Right renal pelvis (tissue), 4 donors: ENCODE measurements at regions not wholly inside any gene's neighbourhood (a gene's known extent, or its start where the extent isn't known, plus 50 kb on each side); places are given as distances from the start of the nearest gene placed in this dataset.
"Not testable (repeated sequence)": the region's sequence is repeated elsewhere in the genome, so short reads cannot be mapped to it uniquely, and the experiment has no call there.

Experiments used
- DNase-seq, 4 donors: peaks; one replicate each; pipeline ENCODE4 v3.0.0-alpha.2; 2013; ENCODE audit warnings: low read depth in 4 of 4, low spot score in 3 of 4, missing footprints in 1 of 4

DNA sequence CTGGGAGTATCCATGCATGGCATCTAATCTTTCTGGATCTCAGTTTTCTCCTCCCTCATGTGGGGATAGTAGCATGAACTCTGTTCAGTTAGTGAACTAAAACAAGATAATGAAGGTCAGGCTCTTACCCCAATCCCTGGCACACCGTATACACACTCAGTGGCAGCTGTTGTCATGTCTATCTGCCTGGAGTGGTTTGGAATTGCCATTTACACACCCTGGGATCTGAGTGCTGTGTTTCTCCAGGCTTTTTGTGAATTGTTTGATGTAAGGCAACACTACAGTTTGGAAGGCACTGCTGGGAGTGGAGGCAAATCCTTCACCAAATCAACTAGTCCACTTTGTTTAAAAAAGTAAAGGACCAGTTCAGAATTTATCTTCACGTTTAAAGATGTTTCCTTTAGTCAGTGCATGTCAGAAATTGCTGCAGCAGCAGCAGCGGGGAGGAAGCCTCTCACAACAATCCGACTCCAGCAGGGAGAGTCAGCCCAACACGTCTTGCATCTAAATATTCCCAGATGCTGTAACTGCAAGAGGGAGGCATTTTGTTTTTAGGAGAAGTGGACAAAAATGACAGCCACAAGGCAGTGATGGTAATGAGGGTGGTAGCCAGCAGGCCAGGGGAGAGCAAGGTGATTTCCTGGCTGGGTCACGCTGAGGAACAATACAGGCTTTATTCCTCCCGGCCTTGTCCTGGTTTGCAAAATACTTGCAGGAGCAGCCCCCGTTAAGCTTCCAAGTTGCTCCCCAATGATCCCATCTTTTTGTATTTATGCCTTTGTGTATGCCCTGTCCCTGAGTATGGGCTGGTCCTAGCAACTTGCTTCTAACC lies 128.5 kb upstream of the LRIG1 start:
- no peak for DNase-seq

DNA sequence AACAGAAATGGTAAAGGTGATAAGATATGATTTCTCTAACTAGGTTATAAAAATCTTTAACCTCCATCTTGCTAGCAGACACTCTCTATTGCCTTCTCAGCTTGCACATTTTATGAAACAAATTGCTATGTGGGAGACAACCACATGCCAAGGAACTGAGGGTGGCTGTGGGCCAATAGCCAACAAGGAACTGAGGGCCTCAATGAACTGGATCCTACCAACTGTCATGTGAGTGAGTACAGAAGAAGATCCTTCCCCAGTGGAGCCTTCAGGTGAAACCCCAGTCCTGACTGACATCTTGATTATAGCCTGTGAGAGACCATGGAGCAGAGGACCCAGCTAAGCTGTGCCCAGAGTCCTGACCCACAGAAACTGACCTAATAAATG lies 129.2 kb upstream of the LRIG1 start:
- DNase-seq, result no peak

DNA sequence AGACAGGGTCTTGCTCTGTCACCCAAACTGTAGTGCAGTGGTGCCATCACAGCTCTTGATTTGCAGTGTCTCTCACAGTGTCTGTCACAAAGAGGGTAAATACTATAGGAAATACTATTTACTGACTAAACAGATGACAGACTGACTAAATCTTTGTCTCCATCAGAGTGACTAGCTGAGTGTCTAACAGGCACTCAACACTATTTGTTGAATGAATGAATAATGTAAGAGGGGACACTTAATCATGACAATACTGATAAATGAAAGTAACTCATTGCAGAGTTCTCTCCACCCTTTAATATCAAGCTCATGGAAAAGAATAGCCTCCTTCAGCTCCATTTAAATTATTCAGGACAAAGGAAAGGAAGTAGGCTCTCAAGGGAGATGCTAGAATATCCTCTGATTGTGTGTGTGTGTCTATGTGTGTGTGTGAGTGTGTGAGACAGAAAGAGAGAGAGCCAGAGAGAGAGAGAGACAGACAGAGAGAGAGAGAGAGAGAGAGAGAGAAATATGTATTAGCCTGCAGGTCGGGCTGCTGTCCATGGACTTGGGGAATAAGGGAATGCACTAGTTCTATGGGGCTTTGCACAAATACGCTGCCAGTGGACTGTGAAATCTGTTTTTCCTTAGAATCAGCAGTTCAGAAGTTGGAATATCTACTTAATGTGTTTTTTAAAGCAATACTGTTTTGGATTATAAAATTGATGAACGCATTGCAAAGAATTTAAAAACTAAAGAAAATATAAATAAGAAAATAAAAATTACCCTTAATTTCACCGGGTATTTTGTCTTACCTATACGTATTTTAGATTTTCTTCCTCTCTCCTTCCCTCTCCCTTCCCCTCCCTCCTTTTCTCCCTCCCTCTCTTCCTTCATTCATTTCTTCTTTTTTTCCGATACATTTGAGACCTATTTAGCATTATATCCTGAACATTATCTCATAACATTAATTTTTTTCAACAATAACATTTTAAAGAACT lies 132.9 kb upstream of the LRIG1 start:
- DNase-seq, result no peak

DNA sequence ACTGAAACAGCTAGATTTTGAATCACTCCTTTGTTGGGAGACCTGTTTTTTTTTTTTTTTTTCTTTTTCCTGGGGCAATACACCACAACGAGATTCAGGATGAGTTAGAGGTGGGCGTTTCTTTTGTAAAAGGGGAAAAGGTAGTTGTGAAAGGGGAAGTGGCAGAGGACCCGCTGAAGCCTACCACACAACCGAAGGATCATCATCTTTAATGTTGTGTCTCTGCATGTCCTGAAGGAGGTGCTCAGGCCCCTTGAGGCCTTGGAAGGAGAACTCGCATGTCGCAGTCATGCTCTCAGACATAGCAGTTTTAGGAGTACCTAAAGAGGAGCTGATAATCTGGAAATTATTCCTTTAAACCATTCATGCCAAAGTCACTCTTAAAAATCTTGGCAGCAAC lies 137.9 kb upstream of the LRIG1 start:
- no peak for DNase-seq

DNA sequence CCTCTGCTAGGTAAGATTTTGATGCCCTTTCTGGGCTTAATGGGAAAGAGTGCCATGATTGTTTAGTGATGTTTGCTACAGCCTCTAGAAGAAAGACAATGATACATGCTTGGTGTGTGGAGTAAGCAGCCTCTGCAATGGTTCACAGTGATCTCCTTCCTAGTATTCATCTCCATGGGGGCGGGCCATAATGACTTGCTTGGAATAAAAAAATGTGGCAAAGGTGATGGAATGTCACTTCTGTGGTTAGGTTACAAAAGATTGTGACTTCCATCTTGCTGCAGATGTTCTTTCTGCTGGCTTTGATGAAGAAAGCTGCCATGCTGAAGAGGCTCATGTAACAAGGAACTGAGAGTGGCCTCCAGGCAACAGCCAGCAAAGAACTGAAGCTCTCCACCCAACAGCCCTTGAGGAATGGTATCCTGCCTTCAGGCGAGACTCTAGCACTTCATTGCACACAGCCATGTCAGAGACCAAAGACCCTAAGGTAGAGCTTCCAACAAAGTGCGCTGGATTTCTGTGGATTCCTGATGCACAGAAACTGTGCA lies 139.1 kb upstream of the LRIG1 start:
- DNase-seq, result no peak

DNA sequence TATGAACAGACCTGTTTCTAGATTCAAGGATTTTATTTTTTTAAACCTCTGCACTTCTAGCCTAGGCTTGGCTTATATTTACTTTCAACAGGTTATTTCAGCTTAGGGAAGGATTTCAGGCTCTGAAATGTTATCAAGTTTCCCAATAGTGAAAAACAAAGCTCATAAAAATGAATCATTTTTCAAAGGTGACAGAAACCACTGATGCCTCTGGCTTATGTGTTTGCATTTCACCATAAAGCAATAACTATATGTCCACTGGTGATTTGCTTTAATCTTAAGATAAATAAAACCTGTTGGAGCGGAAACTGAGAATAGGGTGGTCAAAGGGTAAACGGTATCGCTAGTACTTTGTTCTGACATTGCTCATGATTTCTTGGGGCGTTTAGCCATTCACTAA lies 141.2 kb upstream of the LRIG1 start:
- no peak for DNase-seq

DNA sequence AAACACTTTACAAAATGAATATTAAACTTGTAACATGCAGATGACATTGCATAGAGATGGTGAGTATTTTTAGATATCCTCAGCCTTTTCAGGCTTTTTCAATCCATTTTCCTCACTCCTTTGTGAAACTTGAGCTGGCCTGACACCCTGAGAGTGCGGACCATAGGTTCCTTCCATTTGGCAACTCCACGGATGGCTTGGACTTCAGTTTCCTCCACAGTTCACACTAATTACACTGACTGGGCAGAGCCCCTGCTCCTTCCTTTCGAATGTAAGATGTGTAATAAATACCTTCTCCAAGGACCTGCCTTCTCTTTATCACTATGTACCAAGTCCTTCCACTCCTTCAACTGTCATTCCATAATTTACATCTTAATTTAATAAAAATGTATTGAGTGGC lies 141.7 kb upstream of the LRIG1 start:
- no peak for DNase-seq

DNA sequence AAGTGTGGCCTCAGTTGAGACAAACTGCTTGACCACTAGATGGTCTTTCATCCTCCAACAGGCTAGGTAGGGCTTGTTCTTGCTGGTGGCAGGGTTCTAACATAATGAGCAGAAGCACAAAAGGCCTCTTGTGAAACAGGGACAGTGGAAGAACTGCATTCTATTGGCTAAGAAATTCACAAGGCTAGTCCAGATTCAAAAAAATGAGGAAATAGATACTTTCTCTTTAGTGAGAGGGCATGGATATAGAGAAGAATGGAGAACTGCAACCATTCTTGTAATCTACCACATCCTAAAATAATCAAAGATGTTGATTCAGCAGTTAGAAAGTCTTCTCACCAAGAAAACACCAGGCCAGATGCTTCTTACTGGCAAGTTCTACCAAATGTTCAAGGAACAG lies 143.7 kb upstream of the LRIG1 start:
- DNase-seq, result no peak

DNA sequence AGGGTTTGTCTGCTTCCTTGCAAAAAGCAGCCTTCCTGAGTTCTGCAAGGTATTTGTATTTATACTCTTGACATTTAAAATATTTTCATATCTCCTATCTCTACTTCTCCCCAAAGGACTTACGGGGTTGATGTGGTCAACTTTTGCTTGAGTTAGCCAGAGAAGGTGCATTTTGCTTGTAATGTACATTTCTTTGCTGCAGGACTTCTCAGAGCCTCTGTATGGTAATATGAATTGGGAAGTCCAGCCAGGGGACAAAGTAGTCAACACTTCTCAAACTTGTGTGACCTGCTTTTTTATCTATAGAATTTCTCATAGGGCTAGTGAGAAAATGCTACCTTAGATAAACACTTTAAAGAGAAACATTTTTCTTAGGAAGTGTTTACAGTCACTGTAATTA lies 148.2 kb upstream of the LRIG1 start:
- DNase-seq, result no peak

DNA sequence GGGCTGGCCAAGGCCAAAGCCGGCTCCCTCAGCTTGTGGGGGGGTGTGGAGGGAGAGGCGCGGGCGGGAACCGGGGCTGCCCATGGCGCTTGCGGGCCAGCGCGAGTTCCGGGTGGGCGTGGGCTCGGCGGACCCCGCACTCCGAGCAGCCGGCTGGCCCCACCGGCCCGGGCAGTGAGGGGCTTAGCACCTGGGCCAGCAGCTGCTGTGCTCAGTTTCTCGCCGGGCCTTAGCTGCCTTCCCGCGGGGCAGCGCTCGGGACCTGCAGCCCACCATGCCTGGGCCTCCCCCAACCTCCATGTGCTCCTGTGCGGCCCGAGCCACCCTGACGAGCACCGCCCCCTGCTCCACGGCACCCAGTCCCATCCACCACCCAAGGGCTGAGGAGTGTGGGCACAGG lies 150.7 kb upstream of the LRIG1 start:
- not testable (repeated sequence) for DNase-seq

DNA sequence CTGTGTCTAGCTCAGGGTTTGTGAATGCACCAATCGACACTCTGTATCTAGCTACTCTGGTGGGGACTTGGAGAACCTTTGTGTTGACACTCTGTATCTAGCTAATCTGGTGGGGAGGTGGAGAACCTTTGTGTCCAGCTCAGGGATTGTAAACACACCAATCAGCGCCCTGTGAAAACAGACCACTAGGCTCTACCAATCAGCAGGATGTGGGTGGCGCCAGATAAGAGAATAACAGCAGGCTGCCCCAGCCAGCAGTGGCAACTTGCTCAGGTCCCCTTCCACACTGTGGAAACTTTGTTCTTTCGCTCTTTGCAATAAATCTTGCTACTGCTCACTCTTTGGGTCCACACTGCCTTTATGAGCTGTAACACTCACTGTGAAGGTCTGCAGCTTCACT lies 151.3 kb upstream of the LRIG1 start:
- DNase-seq, result not testable (repeated sequence)

DNA sequence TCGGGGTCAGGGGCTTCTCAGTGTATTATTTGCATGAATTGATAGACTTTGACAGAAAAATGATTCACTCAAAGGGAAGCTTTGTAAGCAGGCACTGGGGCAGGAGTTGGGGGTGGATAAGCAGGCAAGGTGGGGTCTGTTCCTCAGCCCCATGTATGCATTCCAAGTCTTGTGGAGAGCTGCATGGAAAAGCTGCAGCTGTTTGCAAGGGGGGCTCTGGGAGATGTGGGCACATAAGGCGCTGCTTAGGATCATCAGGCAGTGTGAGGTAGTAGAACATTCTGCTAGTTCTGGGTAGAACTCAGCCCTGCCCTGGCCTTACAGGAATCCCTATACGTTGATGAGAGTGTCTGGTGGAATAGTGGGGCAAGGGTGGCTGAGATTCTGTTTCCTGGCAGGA lies 154.2 kb upstream of the LRIG1 start:
- no peak for DNase-seq

DNA sequence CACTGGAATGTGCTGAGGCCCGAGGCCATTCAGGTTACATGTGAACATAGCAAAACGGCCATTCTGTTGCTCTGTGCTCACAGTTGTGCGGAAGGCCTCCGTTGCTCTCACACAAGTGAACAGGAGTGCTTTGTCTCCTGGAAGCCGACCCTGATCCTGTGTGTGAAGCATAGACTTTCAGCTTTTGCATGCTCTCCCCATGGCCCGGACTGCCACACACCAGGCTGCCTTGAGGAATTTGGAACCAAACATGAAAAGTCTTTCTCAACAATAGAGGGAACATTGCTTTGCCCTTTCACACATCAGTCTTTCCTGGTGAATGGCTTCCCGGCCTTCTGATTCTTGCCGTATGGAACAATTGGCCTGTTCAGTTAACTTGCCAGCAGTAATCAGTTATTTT lies 154.8 kb upstream of the LRIG1 start:
- no peak for DNase-seq

DNA sequence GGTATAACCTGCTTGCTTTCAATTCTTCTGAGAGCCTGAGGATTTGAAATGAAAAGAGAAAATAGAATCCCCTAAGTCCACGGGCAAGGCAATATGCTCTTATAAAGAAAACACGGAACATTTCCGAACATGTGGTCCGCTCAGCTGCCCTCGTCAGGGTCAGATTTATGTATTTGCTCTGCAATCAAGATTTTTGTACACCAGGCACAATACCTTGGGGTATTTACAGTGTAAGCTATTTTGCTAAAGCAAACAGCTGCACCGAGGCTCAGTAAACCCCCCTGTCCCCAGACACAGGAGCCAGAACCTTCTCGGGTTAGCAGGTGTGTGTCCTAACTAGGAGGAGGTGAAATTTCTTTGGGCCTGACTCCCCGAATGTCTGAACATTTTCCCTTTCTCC lies 155.8 kb upstream of the LRIG1 start:
- no peak for DNase-seq

DNA sequence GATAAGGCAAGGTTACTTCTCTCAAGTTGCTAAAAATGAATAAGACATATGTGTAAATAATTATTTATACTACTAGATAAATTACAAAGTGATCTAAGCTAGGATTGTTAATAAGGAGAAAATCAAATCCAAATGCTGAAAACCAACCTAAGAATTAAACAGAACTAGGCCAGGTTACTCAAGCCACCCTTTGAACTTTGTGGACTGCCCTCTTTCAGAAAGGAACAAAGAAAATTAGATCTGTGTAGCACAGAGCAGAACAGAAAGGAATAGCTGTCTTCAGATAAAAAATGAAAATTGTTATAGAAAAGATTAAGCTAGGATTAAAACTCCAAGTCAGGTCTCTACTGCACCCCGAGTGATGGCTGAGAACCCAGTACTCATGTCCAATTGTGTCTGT lies 158.2 kb upstream of the LRIG1 start:
- no peak for DNase-seq

DNA sequence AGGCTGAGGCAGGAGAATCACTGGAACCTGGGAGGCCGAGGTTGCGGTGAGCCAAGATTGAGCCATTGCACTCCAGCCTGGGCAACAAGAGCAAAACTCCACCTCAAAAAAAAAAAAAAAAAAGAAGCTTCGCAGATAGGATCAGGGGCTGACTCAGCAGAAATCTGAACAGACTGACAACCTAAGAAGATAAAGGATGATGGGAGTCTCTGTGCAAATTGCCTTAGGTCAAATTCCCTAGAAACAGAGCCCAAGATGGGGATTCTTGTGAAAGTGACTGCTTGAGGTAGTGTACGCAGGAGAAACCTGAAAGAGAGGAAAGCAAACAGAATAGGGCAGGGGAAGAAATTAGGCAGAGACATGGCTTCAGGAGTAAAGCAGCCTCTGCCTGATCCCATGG lies 160.8 kb upstream of the LRIG1 start:
- DNase-seq, result no peak

DNA sequence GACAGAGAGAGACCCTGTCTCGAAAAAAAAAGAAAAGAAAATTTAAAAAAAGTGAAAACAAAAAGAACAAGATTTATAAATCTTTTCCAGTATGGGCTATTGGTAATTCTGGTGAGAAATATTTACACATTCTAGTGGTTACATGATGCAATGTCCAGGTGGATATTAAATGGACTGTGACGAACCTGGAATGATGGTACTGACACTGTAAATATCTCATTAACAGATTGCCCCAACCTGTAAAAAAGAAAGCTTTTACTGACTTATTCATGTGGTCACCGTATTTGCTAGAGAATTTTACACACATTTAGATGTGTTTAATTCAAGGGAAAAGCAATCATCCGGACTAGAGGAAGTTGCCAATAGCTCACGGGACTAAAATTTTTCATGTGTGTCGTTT lies 162.1 kb upstream of the LRIG1 start:
- no peak for DNase-seq

DNA sequence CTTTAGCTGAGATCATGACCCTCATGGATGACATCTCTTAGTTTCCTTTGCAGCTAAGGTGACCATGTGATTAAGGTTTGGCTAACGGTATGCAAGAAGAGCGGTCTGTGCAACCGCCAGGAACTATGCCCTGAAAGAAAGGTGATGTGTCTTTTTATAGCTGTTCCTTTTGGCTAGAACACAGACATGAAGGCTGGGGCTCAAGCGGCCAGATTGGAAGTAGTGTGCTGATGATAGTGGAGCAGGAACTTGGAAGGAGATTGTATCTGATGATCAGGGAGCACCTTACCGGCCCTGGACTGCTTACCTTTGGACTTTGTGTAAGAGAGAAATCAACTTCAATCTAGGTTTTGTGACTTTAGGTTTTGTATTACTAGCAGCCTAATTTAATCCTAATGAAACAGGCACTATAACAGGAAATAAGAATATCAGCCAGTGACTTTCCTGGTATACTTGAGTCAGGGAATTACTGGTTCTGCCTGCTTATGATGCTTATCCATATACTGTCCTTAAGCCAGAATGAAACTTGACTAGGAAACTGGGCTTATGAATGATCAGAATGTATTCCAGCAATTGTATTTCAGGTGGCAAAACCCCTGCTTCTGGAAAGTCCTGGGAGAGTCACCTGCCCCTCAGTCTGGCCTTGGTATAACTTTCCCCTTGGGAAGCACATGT lies 164.3 kb upstream of the LRIG1 start:
- no peak for DNase-seq

DNA sequence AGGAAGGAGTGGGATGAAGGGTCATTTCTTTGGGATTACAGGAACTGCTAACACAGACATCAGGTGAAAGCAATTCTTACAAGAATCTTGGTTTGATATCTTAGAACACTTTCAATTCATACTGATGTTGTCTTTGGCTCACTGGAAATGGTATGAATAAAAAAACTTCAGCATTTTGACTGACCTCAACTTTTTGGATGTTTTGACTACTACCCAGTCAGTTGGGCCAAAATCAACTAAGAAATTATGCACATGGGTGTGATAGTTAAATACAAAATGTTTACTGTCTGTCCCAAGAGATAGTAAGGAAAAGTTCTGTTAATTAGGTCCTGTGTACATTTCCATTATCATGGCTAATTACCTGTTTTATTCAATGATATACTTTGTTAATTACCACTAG lies 165.5 kb upstream of the LRIG1 start:
- no peak for DNase-seq

DNA sequence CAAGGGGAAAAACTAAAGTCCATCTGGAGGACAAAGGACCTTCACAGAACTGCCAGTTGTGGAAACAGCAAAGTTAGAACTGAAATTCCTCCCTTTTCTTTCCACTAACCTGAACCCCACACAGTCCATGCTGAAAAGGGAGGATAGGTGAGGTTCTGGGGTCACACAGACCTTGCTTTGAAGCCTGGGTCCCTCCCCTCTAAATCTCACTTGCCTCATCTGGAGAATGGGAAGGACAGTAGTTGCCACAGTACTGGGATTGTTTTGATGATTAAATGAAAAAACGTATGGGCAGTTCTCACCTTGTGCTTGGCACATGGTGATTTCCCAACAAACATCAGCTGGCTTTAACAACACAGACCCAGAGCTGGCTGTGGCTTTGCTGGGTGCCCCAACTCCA lies 166.4 kb upstream of the LRIG1 start:
- no peak for DNase-seq

DNA sequence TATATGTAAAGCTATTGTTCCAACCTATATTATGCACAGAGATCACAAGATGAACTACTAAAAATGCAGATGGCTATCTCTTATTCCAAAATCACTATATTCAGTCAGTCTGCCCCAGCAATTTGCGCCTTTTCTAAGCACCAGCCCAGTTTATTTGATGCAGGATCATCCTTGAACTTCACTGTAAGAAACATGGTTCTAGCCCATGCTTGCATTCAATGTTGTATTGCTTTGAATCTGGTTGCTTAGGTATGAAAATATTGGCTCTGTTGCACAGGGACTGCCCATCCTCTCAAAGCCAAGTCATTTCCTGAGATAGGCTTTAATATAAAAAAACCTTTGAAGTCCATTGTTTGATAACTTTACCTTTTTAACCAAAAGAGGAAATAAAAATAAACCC lies 170.5 kb upstream of the LRIG1 start:
- no peak for DNase-seq
